ENCODE measurements at regions not wholly inside any gene's neighbourhood (a gene's known extent, or its start where the extent isn't known, plus 50 kb on each side); places are given as distances from the start of the nearest gene placed in this dataset.

- ChIA-PET CTCF (no interaction called here), RAD21 (ENCODE audit: unreplicated experiment) (interaction anchor here (0.6 kb wide), 1 partner anchor 403 kb away, joined by 3 read pairs; no protein-coding TSS in a partner anchor), POLR2A (no interaction called here), SMC1A (ENCODE audit: uncharacterized antibody, unreplicated experiment) (no interaction called here)
- Histone ChIP-seq H3K4me1 (ENCODE audit: control insufficient read depth, insufficient read depth, low read length) (no peaks in the 10 kb centered on the region), H3K79me2 (ENCODE audit: control insufficient read depth, insufficient read depth, low read length) (no peaks in the 10 kb centered on the region), H4K20me1 (ENCODE audit: control insufficient read depth, insufficient read depth) (no peaks in the 10 kb centered on the region), H2AFZ (ENCODE audit: control insufficient read depth, low read depth, low read length) (no peak overlapping the region), H3K36me3 (ENCODE audit: control insufficient read depth in 2 of 2, insufficient read depth in 2 of 2, low read length in 1 of 2) (no peaks in the 10 kb centered on the region), H3K27ac (ENCODE audit: control insufficient read depth, insufficient read depth) (no peak overlapping the region), H3K4me3 (no peak overlapping the region), H3K27me3 (replicated peaks in 1 of 2; ENCODE audit: control insufficient read depth in 2 of 2, insufficient read depth in 2 of 2, low read length in 1 of 2) (no peaks in the 10 kb centered on the region), H3K9ac (ENCODE audit: control insufficient read depth, insufficient read depth, low read length) (no peak overlapping the region), H3K9me3 (replicated peaks; ENCODE audit: control insufficient read depth, insufficient read depth, low read length) (no peaks in the 10 kb centered on the region), H3K4me2 (ENCODE audit: control insufficient read depth, insufficient read depth) (no peak overlapping the region)
- FAIRE-seq (no peak), ATAC-seq (no peak), DNase-seq (ENCODE audit: low read depth, low spot score) (no peak)
- 0% methylated on average over 1 of the region's 1 CpG for WGBS (ENCODE audit: insufficient coverage, insufficient replicate concordance, low lambda C conversion rate, missing lambda C conversion rate)
- intact Hi-C loops (cut with micrococcal nuclease; ENCODE audit: unreplicated experiment), result no loop called here
- no peak for TF ChIP-seq BHLHE40 (IDR thresholded peaks at IDR 0.05; ENCODE audit: borderline replicate concordance in 1 of 2, low read depth in 2 of 2, low read length in 1 of 2)
- TF ChIP-seq ZNF217 (IDR thresholded peaks at IDR 0.05), result no peak
- no peak for TF ChIP-seq SUZ12 (IDR thresholded peaks at IDR 0.05; ENCODE audit: unreplicated experiment)
- TF ChIP-seq TBL1XR1 (IDR thresholded peaks at IDR 0.05; ENCODE audit: low read depth, low read length), result no peak
- no peak for TF ChIP-seq EGR1 (IDR thresholded peaks at IDR 0.05; ENCODE audit: borderline replicate concordance in 1 of 2, low read depth in 2 of 2, low read length in 2 of 2)
- no peak for TF ChIP-seq YY1 (IDR thresholded peaks at IDR 0.05; ENCODE audit: low read depth, low read length)
- TF ChIP-seq IRF5 (IDR thresholded peaks at IDR 0.05; ENCODE audit: borderline replicate concordance), result no peak
- TF ChIP-seq TCF7 (IDR thresholded peaks at IDR 0.05; ENCODE audit: borderline replicate concordance), result no peak
- no peak for TF ChIP-seq SMARCA5 (IDR thresholded peaks at IDR 0.05)
- no peak for TF ChIP-seq STAT3 (IDR thresholded peaks at IDR 0.05; ENCODE audit: low read depth, low read length)
- TF ChIP-seq ZNF207 (IDR thresholded peaks at IDR 0.05; ENCODE audit: borderline replicate concordance), result no peak
- TF ChIP-seq ZBTB33 (IDR thresholded peaks at IDR 0.05), result no peak
- TF ChIP-seq MXI1 (IDR thresholded peaks at IDR 0.05; ENCODE audit: low read depth, low read length), result no peak
- no peak for TF ChIP-seq CUX1 (IDR thresholded peaks at IDR 0.05; ENCODE audit: insufficient replicate concordance, low read depth, low read length)
- in situ Hi-C loops (cut with MboI), result no loop called here
- no TSS peak for BruUV-seq (replicated peaks)
Observed at GRCh38 chr4:59728496-59728895, 1471.6 kb upstream of the ADGRL3 start.

Measured in GM12878 (cell line).